ENCODE measurements at regions not wholly inside any gene's neighbourhood (a gene's known extent, or its start where the extent isn't known, plus 50 kb on each side); places are given as distances from the start of the nearest gene placed in this dataset.

GRCh38 chr13:38024431-38024830, 154.9 kb upstream of the TRPC4 start:
- DNase-seq (ENCODE audit: low spot score in 2 of 2) = no peak
- no peaks in the 10 kb centered on the region for H3K4me1 ChIP-seq

GRCh38 chr13:38017320-38017719, 147.7 kb upstream of the TRPC4 start:
- no peak for DNase-seq (ENCODE audit: low spot score in 2 of 2)
- H3K27ac ChIP-seq = no peak overlapping the region
- no peak overlapping the region for H3K4me3 ChIP-seq
- intact Hi-C loops (cut with DNase I; ENCODE audit: low total_unique reads) = no loop called here
- no peaks in the 10 kb centered on the region for H3K4me1 ChIP-seq
- H3K36me3 ChIP-seq = no peaks in the 10 kb centered on the region
- H3K27me3 ChIP-seq = no peaks in the 10 kb centered on the region
- TF ChIP-seq POLR2A (IDR thresholded peaks at IDR 0.05) (no peak), CTCF (IDR thresholded peaks at IDR 0.05) (no peak), POLR2AphosphoS5 (IDR thresholded peaks at IDR 0.05) (no peak)
- H3K9me3 ChIP-seq = peaks cover 7 to 47% of the 10 kb centered on the region in 2 donors

More at GRCh38 chr13:38024431-38024830, 154.9 kb upstream of the TRPC4 start:
- intact Hi-C loops (cut with DNase I; ENCODE audit: low total_unique reads) = no loop called here
- H3K36me3 ChIP-seq = no peaks in the 10 kb centered on the region
- TF ChIP-seq POLR2A (IDR thresholded peaks at IDR 0.05) = no peak
- TF ChIP-seq CTCF (IDR thresholded peaks at IDR 0.05) = no peak
- TF ChIP-seq POLR2AphosphoS5 (IDR thresholded peaks at IDR 0.05) = no peak
- H3K27me3 ChIP-seq = no peaks in the 10 kb centered on the region
- H3K4me3 ChIP-seq = no peak overlapping the region
- H3K9me3 ChIP-seq = peaks cover 7 to 25% of the 10 kb centered on the region in 2 donors
- H3K27ac ChIP-seq = no peak overlapping the region

GRCh38 chr13:38013676-38014075, 144.1 kb upstream of the TRPC4 start:
- peaks cover 0 to 15% of the 10 kb centered on the region in 2 donors for H3K9me3 ChIP-seq
- intact Hi-C loops (cut with DNase I; ENCODE audit: low total_unique reads) = no loop called here
- H3K36me3 ChIP-seq = no peaks in the 10 kb centered on the region
- no peak overlapping the region for H3K4me3 ChIP-seq
- DNase-seq (ENCODE audit: low spot score in 2 of 2) = no peak
- no peaks in the 10 kb centered on the region for H3K27me3 ChIP-seq
- no peak for TF ChIP-seq POLR2AphosphoS5 (IDR thresholded peaks at IDR 0.05)
- TF ChIP-seq CTCF (IDR thresholded peaks at IDR 0.05) = no peak
- TF ChIP-seq POLR2A (IDR thresholded peaks at IDR 0.05) = no peak
- H3K4me1 ChIP-seq = no peaks in the 10 kb centered on the region
- H3K27ac ChIP-seq = no peak overlapping the region

- Histone ChIP-seq H3K36me3 (no peaks in the 10 kb centered on the region), H3K27ac (no peak overlapping the region), H3K27me3 (no peaks in the 10 kb centered on the region), H3K4me3 (no peak overlapping the region), H3K9me3 (no peaks in the 10 kb centered on the region), H3K4me1 (no peaks in the 10 kb centered on the region)
- no peak for DNase-seq (ENCODE audit: low spot score in 2 of 2)
- intact Hi-C loops (cut with DNase I; ENCODE audit: low total_unique reads) = no loop called here
- TF ChIP-seq POLR2AphosphoS5 (IDR thresholded peaks at IDR 0.05) (no peak), POLR2A (IDR thresholded peaks at IDR 0.05) (no peak), CTCF (IDR thresholded peaks at IDR 0.05) (no peak)
Observed at GRCh38 chr13:38012096-38012495, 142.5 kb upstream of the TRPC4 start.

- Histone ChIP-seq H3K4me1 (no peaks in the 10 kb centered on the region), H3K4me3 (no peak overlapping the region), H3K27ac (no peak overlapping the region), H3K27me3 (no peaks in the 10 kb centered on the region), H3K9me3 (no peaks in the 10 kb centered on the region), H3K36me3 (no peaks in the 10 kb centered on the region)
- TF ChIP-seq CTCF (IDR thresholded peaks at IDR 0.05) (no peak), POLR2A (IDR thresholded peaks at IDR 0.05) (no peak), POLR2AphosphoS5 (IDR thresholded peaks at IDR 0.05) (no peak)
- no peak for DNase-seq (ENCODE audit: low spot score in 2 of 2)
- intact Hi-C loops (cut with DNase I; ENCODE audit: low total_unique reads) = no loop called here
Observed at GRCh38 chr13:38008636-38009035, 139.1 kb upstream of the TRPC4 start.
